SK-N-SH (cell line): ENCODE measurements at regions not wholly inside any gene's neighbourhood (a gene's known extent, or its start where the extent isn't known, plus 50 kb on each side); places are given as distances from the start of the nearest gene placed in this dataset.

Experiments used
- EP300 ChIP-seq, 2 experiments: IDR thresholded peaks; 2 replicates each; pipeline versions ENCODE4 v1.4.0 to v1.6.1; 2012; ENCODE audit warnings: borderline replicate concordance in 1 of 2, low read depth in 1 of 2, low read length in 1 of 2
- EZH2phosphoT487 ChIP-seq: fragments of 200-600 bp; sonication (generic); IDR thresholded peaks from 2 replicates; pipeline ENCODE4 v1.6.1; 2017; ENCODE audit warnings: low read depth, mixed run types, mild to moderate bottlenecking, antibody characterized with exemption, moderate library complexity, borderline replicate concordance
- RAD21 ChIP-seq: IDR thresholded peaks from 2 replicates; pipeline ENCODE4 v1.6.1; 2012; ENCODE audit warnings: mild to moderate bottlenecking, low read length
- TF ChIP-seq, protein P1 (sequence below): fragments of 200-600 bp; sonication (generic); IDR thresholded peaks from 2 replicates; pipeline ENCODE4 v1.6.1; 2017; ENCODE audit warnings: antibody characterized with exemption, mild to moderate bottlenecking, moderate library complexity
- TF ChIP-seq, protein P2 (sequence below): IDR thresholded peaks from 2 replicates; pipeline ENCODE4 v1.4.0; 2012; ENCODE audit warnings: low read depth
- TF ChIP-seq, protein P3 (sequence below): IDR thresholded peaks from 2 replicates; pipeline ENCODE4 v1.6.1; 2012; ENCODE audit warnings: mild to moderate bottlenecking, low read depth, low read length, moderate library complexity
- TF ChIP-seq, protein P4 (sequence below): IDR thresholded peaks from 2 replicates; pipeline ENCODE4 v1.4.0; 2012; ENCODE audit warnings: low read depth, borderline replicate concordance

DNA sequence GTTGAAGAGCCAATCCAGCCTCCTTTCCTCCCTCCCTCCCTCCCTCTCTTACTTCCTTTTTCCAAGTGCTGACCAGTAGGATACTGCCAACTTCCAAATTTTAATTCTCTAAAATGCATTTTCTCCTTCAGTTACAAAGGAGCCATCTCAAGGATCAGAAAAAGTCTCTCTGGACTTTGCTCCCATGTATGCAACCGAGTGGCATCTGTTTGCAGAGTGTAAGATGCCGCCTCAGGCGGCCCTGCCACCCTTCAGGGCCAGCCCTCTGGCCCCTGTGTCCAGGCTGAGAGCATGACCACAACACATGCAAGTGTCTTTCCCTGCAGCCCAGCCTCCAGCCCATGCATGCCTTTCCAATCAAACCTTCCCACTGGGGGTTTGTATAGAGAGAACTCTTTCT, 205.3 kb upstream of the RAB4A start:
- TF ChIP-seq, protein P1, sequence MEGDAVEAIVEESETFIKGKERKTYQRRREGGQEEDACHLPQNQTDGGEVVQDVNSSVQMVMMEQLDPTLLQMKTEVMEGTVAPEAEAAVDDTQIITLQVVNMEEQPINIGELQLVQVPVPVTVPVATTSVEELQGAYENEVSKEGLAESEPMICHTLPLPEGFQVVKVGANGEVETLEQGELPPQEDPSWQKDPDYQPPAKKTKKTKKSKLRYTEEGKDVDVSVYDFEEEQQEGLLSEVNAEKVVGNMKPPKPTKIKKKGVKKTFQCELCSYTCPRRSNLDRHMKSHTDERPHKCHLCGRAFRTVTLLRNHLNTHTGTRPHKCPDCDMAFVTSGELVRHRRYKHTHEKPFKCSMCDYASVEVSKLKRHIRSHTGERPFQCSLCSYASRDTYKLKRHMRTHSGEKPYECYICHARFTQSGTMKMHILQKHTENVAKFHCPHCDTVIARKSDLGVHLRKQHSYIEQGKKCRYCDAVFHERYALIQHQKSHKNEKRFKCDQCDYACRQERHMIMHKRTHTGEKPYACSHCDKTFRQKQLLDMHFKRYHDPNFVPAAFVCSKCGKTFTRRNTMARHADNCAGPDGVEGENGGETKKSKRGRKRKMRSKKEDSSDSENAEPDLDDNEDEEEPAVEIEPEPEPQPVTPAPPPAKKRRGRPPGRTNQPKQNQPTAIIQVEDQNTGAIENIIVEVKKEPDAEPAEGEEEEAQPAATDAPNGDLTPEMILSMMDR = no peak
- TF ChIP-seq, protein P2, sequence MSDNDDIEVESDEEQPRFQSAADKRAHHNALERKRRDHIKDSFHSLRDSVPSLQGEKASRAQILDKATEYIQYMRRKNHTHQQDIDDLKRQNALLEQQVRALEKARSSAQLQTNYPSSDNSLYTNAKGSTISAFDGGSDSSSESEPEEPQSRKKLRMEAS = no peak
- TF ChIP-seq, protein P3, sequence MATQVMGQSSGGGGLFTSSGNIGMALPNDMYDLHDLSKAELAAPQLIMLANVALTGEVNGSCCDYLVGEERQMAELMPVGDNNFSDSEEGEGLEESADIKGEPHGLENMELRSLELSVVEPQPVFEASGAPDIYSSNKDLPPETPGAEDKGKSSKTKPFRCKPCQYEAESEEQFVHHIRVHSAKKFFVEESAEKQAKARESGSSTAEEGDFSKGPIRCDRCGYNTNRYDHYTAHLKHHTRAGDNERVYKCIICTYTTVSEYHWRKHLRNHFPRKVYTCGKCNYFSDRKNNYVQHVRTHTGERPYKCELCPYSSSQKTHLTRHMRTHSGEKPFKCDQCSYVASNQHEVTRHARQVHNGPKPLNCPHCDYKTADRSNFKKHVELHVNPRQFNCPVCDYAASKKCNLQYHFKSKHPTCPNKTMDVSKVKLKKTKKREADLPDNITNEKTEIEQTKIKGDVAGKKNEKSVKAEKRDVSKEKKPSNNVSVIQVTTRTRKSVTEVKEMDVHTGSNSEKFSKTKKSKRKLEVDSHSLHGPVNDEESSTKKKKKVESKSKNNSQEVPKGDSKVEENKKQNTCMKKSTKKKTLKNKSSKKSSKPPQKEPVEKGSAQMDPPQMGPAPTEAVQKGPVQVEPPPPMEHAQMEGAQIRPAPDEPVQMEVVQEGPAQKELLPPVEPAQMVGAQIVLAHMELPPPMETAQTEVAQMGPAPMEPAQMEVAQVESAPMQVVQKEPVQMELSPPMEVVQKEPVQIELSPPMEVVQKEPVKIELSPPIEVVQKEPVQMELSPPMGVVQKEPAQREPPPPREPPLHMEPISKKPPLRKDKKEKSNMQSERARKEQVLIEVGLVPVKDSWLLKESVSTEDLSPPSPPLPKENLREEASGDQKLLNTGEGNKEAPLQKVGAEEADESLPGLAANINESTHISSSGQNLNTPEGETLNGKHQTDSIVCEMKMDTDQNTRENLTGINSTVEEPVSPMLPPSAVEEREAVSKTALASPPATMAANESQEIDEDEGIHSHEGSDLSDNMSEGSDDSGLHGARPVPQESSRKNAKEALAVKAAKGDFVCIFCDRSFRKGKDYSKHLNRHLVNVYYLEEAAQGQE = no peak
- no peak for TF ChIP-seq EZH2phosphoT487
- TF ChIP-seq, protein P4, sequence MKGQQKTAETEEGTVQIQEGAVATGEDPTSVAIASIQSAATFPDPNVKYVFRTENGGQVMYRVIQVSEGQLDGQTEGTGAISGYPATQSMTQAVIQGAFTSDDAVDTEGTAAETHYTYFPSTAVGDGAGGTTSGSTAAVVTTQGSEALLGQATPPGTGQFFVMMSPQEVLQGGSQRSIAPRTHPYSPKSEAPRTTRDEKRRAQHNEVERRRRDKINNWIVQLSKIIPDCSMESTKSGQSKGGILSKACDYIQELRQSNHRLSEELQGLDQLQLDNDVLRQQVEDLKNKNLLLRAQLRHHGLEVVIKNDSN = no peak
- no peak for TF ChIP-seq EP300 (IDR thresholded peaks at IDR 0.05; ENCODE audit: borderline replicate concordance in 1 of 2, low read depth in 1 of 2, low read length in 1 of 2)
- no peak for TF ChIP-seq RAD21
